Fibroblast of skin of abdomen (primary cell): ENCODE measurements at regions not wholly inside any gene's neighbourhood (a gene's known extent, or its start where the extent isn't known, plus 50 kb on each side); places are given as distances from the start of the nearest gene placed in this dataset.
"Not testable (repeated sequence)": the region's sequence is repeated elsewhere in the genome, so short reads cannot be mapped to it uniquely, and the experiment has no call there.

Experiments used
- DNase-seq: peaks from one replicate; pipeline ENCODE4 v3.0.0-alpha.2; 2013

- DNase-seq = no peak
Measured at GRCh38 chrX:19243431-19243830, 100.3 kb upstream of the PDHA1 start.

- DNase-seq = not testable (repeated sequence)
Measured at GRCh38 chrX:19244921-19245320, 98.8 kb upstream of the PDHA1 start.

- no peak for DNase-seq
Measured at GRCh38 chrX:19245711-19246269, 97.9 kb upstream of the PDHA1 start.

- peak; percentile 0 for DNase-seq
Measured at GRCh38 chrX:19256986-19257385, 86.7 kb upstream of the PDHA1 start.

- DNase-seq = not testable (repeated sequence)
Measured at GRCh38 chrX:19261026-19261425, 82.7 kb upstream of the PDHA1 start.

- DNase-seq = no peak
Measured at GRCh38 chrX:19270727-19271126, 73.0 kb upstream of the PDHA1 start.

- DNase-seq = peak; percentile 4
Measured at GRCh38 chrX:19272452-19272851, 71.3 kb upstream of the PDHA1 start.

- no peak for DNase-seq
Measured at GRCh38 chrX:19280636-19281035, 63.1 kb upstream of the PDHA1 start.

- DNase-seq = no peak
Measured at GRCh38 chrX:19281256-19281655, 62.5 kb upstream of the PDHA1 start.

GRCh38 chrX:19283597-19284339, 60.0 kb upstream of the PDHA1 start:
- DNase-seq = no peak

GRCh38 chrX:19285857-19286256, 57.9 kb upstream of the PDHA1 start:
- DNase-seq = no peak

- no peak for DNase-seq
Measured at GRCh38 chrX:19291086-19291485, 52.6 kb upstream of the PDHA1 start.

- DNase-seq = no peak
Measured at GRCh38 chrX:19293606-19294325, 50.0 kb upstream of the PDHA1 start.
